Esophagus squamous epithelium (tissue), 5 donors: ENCODE measurements at regions not wholly inside any gene's neighbourhood (a gene's known extent, or its start where the extent isn't known, plus 50 kb on each side); places are given as distances from the start of the nearest gene placed in this dataset.

ENCODE experiments used
- DNase-seq: peaks from one replicate; lab custom pipeline; 2025; lab: John Stamatoyannopoulos, UW
- H3K27ac ChIP-seq, 4 donors: fragments of 200-600 bp; sonication (generic); one replicate each; pipeline ENCODE4 v1.5.1; 2016 to 2019; ENCODE audit warnings: mild to moderate bottlenecking in 1 of 4
- H3K27me3 ChIP-seq, 4 donors: fragments of 200-600 bp; sonication (generic); 1 replicate in 3 of 4; 2 replicates in 1 of 4; pipeline versions ENCODE4 v1.5.1 to v1.6.0; 2017 to 2021; ENCODE audit warnings: antibody characterized with exemption in 1 of 4
- H3K36me3 ChIP-seq, 3 donors: fragments of 200-600 bp; sonication (generic); one replicate each; pipeline ENCODE4 v1.5.1; 2016 to 2019
- H3K4me1 ChIP-seq, 3 donors: fragments of 200-600 bp; sonication (generic); one replicate each; pipeline ENCODE4 v1.5.1; 2017 to 2019
- H3K4me3 ChIP-seq, 4 donors: fragments of 200-600 bp; sonication (generic); 1 replicate in 3 of 4; 2 replicates in 1 of 4; pipeline ENCODE4 v1.5.1; 2016 to 2019; ENCODE audit warnings: mild to moderate bottlenecking in 2 of 4, moderate library complexity in 1 of 4
- H3K9me3 ChIP-seq, 3 donors: fragments of 200-600 bp; sonication (generic); one replicate each; pipeline ENCODE4 v1.5.1; 2016 to 2019
- POLR2A ChIP-seq, 4 donors: fragments of 450-650 bp; IDR thresholded peaks; one replicate each; pipeline ENCODE4 v1.6.1; 2017; ENCODE audit warnings: antibody characterized with exemption in 4 of 4, mild to moderate bottlenecking in 4 of 4, moderate library complexity in 3 of 4
- WGBS, 2 donors: methylation state at CpG; one replicate each; pipeline ENCODE4 v1.1.5; 2018; 5-methylcytosine and 5-hydroxymethylcytosine counted together
- intact Hi-C: fragments of 100-400 bp; cut with DNase I; formaldehyde crosslinking; loops from one replicate; pipeline ENCODE4 v1.15.0; 2022
- TF ChIP-seq, protein P1 (sequence below), 6 experiments: fragments of 450-650 bp in 4 of 6; fragments of 200-600 bp in 2 of 6; sonication (generic) in 2 of 6; IDR thresholded peaks; one replicate each; pipeline ENCODE4 v1.5.1; 2016 to 2019; ENCODE audit warnings: antibody characterized with exemption in 6 of 6, mild to moderate bottlenecking in 4 of 6, moderate library complexity in 4 of 6
- donor health status: DM: yes; HTN: yes; CAD: no.

DNA sequence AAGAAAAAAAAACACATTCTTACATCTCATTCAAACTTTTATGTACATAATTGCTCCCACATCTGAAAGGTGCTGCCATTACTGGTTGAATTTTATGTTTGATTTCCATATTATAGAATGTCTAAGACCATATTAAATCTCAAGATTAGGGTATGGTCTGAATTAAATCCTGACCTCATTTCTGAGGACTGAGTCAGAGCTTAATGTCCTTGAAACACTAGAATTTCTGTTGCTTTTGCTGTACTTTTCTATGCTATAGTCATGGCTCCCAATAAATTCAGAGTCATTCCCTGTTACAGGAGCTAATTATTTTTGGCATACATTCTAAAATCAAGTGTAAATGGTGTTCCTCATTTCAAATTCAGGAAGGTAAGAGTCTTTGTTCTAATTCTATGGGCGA lies 285.3 kb upstream of the MANEA start:
- H3K4me3 ChIP-seq = no peak overlapping the region
- TF ChIP-seq, protein P1, sequence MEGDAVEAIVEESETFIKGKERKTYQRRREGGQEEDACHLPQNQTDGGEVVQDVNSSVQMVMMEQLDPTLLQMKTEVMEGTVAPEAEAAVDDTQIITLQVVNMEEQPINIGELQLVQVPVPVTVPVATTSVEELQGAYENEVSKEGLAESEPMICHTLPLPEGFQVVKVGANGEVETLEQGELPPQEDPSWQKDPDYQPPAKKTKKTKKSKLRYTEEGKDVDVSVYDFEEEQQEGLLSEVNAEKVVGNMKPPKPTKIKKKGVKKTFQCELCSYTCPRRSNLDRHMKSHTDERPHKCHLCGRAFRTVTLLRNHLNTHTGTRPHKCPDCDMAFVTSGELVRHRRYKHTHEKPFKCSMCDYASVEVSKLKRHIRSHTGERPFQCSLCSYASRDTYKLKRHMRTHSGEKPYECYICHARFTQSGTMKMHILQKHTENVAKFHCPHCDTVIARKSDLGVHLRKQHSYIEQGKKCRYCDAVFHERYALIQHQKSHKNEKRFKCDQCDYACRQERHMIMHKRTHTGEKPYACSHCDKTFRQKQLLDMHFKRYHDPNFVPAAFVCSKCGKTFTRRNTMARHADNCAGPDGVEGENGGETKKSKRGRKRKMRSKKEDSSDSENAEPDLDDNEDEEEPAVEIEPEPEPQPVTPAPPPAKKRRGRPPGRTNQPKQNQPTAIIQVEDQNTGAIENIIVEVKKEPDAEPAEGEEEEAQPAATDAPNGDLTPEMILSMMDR (IDR thresholded peaks at IDR 0.05) = no peak
- no peak for TF ChIP-seq POLR2A (IDR thresholded peaks at IDR 0.05)
- H3K9me3 ChIP-seq = no peaks in the 10 kb centered on the region
- DNase-seq = no peak
- WGBS, 2 donors = 21 to 71% methylated on average over 1 of the region's 1 CpG
- no peak overlapping the region for H3K27ac ChIP-seq
- no peaks in the 10 kb centered on the region for H3K36me3 ChIP-seq
- no peaks in the 10 kb centered on the region for H3K27me3 ChIP-seq
- no peaks in the 10 kb centered on the region for H3K4me1 ChIP-seq
- intact Hi-C loops = no loop called here

DNA sequence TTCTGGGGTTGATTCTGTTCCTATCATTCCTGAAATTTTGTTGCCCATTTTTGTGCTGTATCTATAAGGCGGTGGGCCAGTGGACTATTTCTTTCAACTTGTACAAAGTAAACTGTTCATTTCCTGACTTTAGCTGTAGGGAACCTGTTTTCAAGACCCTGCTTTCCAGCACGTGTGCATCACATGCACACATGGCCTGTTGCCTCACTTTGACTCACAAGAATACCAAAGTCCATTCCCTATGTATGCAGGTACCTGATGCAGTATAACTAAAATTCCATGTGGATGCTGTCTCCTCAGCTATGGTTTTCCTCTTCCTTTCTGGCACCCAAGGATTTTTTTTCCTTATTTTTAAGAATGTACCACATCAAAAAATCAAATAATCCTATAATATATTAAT lies 284.1 kb upstream of the MANEA start:
- Histone ChIP-seq H3K36me3 (no peaks in the 10 kb centered on the region), H3K4me3 (no peak overlapping the region), H3K9me3 (no peaks in the 10 kb centered on the region), H3K4me1 (no peaks in the 10 kb centered on the region), H3K27ac (no peak overlapping the region), H3K27me3 (no peaks in the 10 kb centered on the region)
- intact Hi-C loops = no loop called here
- DNase-seq = no peak
- TF ChIP-seq, protein P1 (IDR thresholded peaks at IDR 0.05) = no peak
- no peak for TF ChIP-seq POLR2A (IDR thresholded peaks at IDR 0.05)
- 55 to 63% methylated on average over 2 of the region's 2 CpGs for WGBS, 2 donors

DNA sequence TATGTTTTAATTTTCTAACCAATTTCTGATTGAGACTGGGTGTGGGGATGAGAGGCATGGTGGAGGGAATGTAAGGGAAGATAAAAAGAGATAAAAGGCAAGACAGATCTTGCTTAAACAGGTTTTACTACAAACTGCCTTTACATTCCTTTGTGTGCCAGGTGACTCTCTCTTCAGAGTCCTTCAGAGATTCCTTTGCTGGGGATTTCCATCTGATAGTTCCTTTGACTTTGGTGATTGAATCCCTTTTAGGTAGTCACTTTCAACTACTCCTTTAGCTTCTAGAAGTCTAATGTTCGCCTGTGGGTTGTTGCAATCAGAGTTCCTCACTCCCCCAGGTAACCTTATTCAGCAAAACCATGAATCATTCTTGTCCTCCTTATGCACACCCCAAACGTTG lies 283.3 kb upstream of the MANEA start:
- H3K27ac ChIP-seq = no peak overlapping the region
- no peaks in the 10 kb centered on the region for H3K27me3 ChIP-seq
- 16 to 33% methylated on average over 2 of the region's 2 CpGs for WGBS, 2 donors
- H3K4me1 ChIP-seq = no peaks in the 10 kb centered on the region
- intact Hi-C loops = no loop called here
- no peaks in the 10 kb centered on the region for H3K9me3 ChIP-seq
- no peak for DNase-seq
- H3K4me3 ChIP-seq = no peak overlapping the region
- no peaks in the 10 kb centered on the region for H3K36me3 ChIP-seq
- TF ChIP-seq, protein P1 (IDR thresholded peaks at IDR 0.05) = no peak
- no peak for TF ChIP-seq POLR2A (IDR thresholded peaks at IDR 0.05)

DNA sequence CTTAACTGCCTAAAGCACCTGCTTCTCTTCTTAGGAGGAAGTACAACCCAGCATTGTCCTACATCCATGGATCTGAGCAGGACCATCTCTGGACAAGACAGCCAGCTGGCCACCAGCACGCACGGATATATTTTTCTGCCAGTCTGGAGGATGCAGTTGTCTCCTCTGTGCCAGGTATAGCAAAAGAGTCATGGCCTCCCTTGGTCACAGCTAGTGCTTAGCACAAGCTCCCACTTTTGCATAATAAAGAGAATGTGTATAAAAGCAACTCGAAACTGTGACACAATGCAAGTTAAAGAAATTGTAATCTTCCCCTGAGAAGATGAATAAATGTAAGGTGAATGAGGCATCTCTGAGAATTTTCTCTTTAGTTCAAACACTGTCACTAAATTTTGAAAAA lies 267.8 kb upstream of the MANEA start:
- no peaks in the 10 kb centered on the region for H3K9me3 ChIP-seq
- no peak overlapping the region for H3K4me3 ChIP-seq
- H3K36me3 ChIP-seq = no peaks in the 10 kb centered on the region
- 60 to 61% methylated on average over 2 to 3 of the region's 3 CpGs for WGBS, 2 donors
- no peak overlapping the region for H3K27ac ChIP-seq
- TF ChIP-seq POLR2A (IDR thresholded peaks at IDR 0.05) = no peak
- TF ChIP-seq, protein P1 (IDR thresholded peaks at IDR 0.05) = no peak
- DNase-seq = no peak
- H3K27me3 ChIP-seq = no peaks in the 10 kb centered on the region
- no peaks in the 10 kb centered on the region for H3K4me1 ChIP-seq
- intact Hi-C loops = no loop called here

DNA sequence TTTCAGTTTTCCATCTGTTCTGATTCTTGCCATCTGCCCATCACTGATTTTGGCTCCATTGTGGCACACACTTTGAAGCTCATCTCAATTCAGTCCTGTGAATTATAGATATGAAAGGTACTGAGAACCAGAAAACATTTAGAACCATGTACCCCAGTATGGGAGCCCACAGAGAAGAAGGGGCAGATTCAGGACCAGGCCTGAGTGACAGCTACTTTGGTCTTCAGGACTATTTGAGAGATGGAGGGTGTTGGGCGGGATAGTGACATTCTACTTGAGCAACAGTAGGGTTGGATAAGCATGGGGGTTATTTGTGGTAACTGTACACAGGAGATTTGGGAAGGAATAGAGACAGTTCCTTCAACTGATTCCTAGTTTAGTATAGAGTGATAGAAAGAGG lies 259.2 kb upstream of the MANEA start:
- Histone ChIP-seq H3K4me1 (no peaks in the 10 kb centered on the region), H3K9me3 (no peaks in the 10 kb centered on the region), H3K27me3 (no peaks in the 10 kb centered on the region), H3K4me3 (no peak overlapping the region), H3K36me3 (no peaks in the 10 kb centered on the region), H3K27ac (no peak overlapping the region)
- TF ChIP-seq POLR2A (IDR thresholded peaks at IDR 0.05) = no peak
- WGBS, 2 donors = 71 to 100% methylated on average over 1 of the region's 1 CpG
- intact Hi-C loops = no loop called here
- DNase-seq = no peak

DNA sequence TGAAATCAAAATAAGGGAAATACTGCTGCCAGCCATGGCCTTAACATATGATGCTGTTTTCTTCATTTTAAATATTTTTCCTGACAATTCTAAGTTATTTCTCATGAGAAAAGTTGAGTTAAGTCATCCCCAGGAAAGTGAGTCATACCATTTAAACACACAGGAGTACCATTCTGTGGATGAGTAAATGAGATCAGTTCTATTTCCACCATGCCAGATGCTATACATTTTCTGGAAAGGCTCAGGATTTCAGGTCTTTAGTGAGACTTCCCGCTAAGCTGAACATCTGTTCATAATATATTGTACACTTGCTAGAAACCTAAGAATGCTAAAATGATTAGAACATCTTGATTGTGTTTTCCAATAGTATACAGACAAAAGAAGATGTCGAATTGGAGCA lies 256.2 kb upstream of the MANEA start:
- Histone ChIP-seq H3K27me3 (no peaks in the 10 kb centered on the region), H3K36me3 (no peaks in the 10 kb centered on the region), H3K4me1 (no peaks in the 10 kb centered on the region), H3K27ac (no peak overlapping the region), H3K9me3 (no peaks in the 10 kb centered on the region), H3K4me3 (no peak overlapping the region)
- intact Hi-C loops = no loop called here
- TF ChIP-seq, protein P1 (IDR thresholded peaks at IDR 0.05) = no peak
- TF ChIP-seq POLR2A (IDR thresholded peaks at IDR 0.05) = no peak
- no peak for DNase-seq
- WGBS, 2 donors = 49 to 65% methylated on average over 2 of the region's 2 CpGs
